IMR-90 (cell line): ENCODE measurements at regions not wholly inside any gene's neighbourhood (a gene's known extent, or its start where the extent isn't known, plus 50 kb on each side); places are given as distances from the start of the nearest gene placed in this dataset.

Experiments used
- ATAC-seq: fragments of 200-7000 bp; cut with Tn5 transposase; 2 replicates; pipeline ENCODE4 v1.9.1; 2020; ENCODE audit warnings: low read depth, mild to moderate bottlenecking, moderate library complexity
- BruUV-seq: library from RNA; stranded (reverse); fragments of 400-500 nt; replicated peaks from 2 replicates; lab custom pipeline; 2021; lab: Mats Ljungman, UMichigan
- CTCF ChIA-PET: fragments of 300-600 bp; formaldehyde crosslinking; extraction: SDS; loops from one replicate; lab custom pipeline; 2021; ENCODE audit warnings: antibody characterized with exemption; lab: Yijun Ruan, JAX
- POLR2A ChIA-PET: fragments of 300-600 bp; sonication (Branson Sonifier 250); formaldehyde crosslinking; loops from one replicate; lab custom pipeline; 2022; ENCODE audit warnings: antibody characterized with exemption; ENCODE audit not compliant: unreplicated experiment; lab: Charles Lee
- DNase-seq: peaks from one replicate; pipeline ENCODE4 v3.0.0; 2013
- H2AFZ ChIP-seq: replicated peaks from 2 replicates; pipeline ENCODE3; 2013; ENCODE audit warnings: low read length, mild to moderate bottlenecking; ENCODE audit not compliant: poor library complexity
- H2AK5ac ChIP-seq: 2 replicates; pipeline ENCODE4 v1.6.1; 2013; ENCODE audit warnings: low read depth, low read length, inconsistent platforms
- H2AK9ac ChIP-seq: replicated peaks from 2 replicates; pipeline ENCODE3; 2013; ENCODE audit warnings: mild to moderate bottlenecking, low read depth, low read length, moderate library complexity; ENCODE audit not compliant: poor library complexity
- H2BK120ac ChIP-seq: 2 replicates; pipeline ENCODE4 v1.6.1; 2013; ENCODE audit warnings: low read depth, low read length, inconsistent platforms
- H2BK15ac ChIP-seq: 3 replicates; pipeline ENCODE4 v1.6.1; 2013; ENCODE audit warnings: low read depth, low read length, inconsistent platforms
- H2BK20ac ChIP-seq: 2 replicates; pipeline ENCODE4 v1.6.1; 2013; ENCODE audit warnings: low read depth, mild to moderate bottlenecking, inconsistent platforms, low read length, moderate library complexity
- H2BK5ac ChIP-seq: 2 replicates; pipeline ENCODE4 v1.6.1; 2013; ENCODE audit warnings: mild to moderate bottlenecking, low read depth, low read length, inconsistent platforms; ENCODE audit not compliant: poor library complexity, severe bottlenecking
- H3K14ac ChIP-seq: replicated peaks from 2 replicates; pipeline ENCODE4 v1.6.1; 2013; ENCODE audit warnings: low read depth, low read length, inconsistent platforms
- H3K18ac ChIP-seq: 2 replicates; pipeline ENCODE4 v1.6.1; 2013; ENCODE audit warnings: low read depth, low read length, control low read depth
- H3K23ac ChIP-seq: 2 replicates; pipeline ENCODE4 v1.6.1; 2013; ENCODE audit warnings: low read depth, low read length, inconsistent platforms
- H3K27ac ChIP-seq: 2 replicates; pipeline ENCODE4 v1.5.1; 2013; ENCODE audit warnings: mild to moderate bottlenecking, control low read depth, low read length; ENCODE audit not compliant: insufficient read depth
- H3K27me3 ChIP-seq: 2 replicates; pipeline ENCODE4 v1.6.1; 2013; ENCODE audit warnings: low read length; ENCODE audit not compliant: control insufficient read depth, insufficient read depth
- H3K36me3 ChIP-seq: 2 replicates; pipeline ENCODE4 v1.6.1; 2013; ENCODE audit warnings: low read length, mixed read lengths; ENCODE audit not compliant: control insufficient read depth, insufficient read depth
- H3K4ac ChIP-seq: 2 replicates; pipeline ENCODE4 v1.6.1; 2013; ENCODE audit warnings: low read depth, low read length, inconsistent platforms
- H3K4me1 ChIP-seq: 2 replicates; pipeline ENCODE4 v1.6.1; 2013; ENCODE audit warnings: low read length, mixed read lengths; ENCODE audit not compliant: control insufficient read depth, insufficient read depth
- H3K4me2 ChIP-seq: 2 replicates; pipeline ENCODE4 v1.6.1; 2013; ENCODE audit warnings: low read depth, mild to moderate bottlenecking, control low read depth, low read length, moderate library complexity
- H3K4me3 ChIP-seq: 2 replicates; pipeline ENCODE4 v1.5.1; 2013; ENCODE audit warnings: low read depth, mild to moderate bottlenecking, control low read depth, low read length, moderate library complexity; ENCODE audit not compliant: insufficient read depth
- H3K56ac ChIP-seq: 2 replicates; pipeline ENCODE4 v1.6.1; 2013; ENCODE audit warnings: low read length, inconsistent platforms; ENCODE audit not compliant: insufficient read depth; ENCODE audit errors: extremely low read depth
- H3K79me1 ChIP-seq, 2 experiments: 2 replicates each; pipeline ENCODE4 v1.6.1; 2013; ENCODE audit warnings: low read length in 2 of 2, inconsistent platforms in 1 of 2, low read depth in 1 of 2
- H3K9ac ChIP-seq: 2 replicates; pipeline ENCODE4 v1.6.1; 2013; ENCODE audit warnings: low read depth, low read length, control low read depth
- H3K9me1 ChIP-seq: 2 replicates; pipeline ENCODE4 v1.6.1; 2013; ENCODE audit warnings: low read length, inconsistent platforms; ENCODE audit not compliant: insufficient read depth
- H3K9me3 ChIP-seq: 2 replicates; pipeline ENCODE4 v1.6.1; 2013; ENCODE audit warnings: low read length; ENCODE audit not compliant: control insufficient read depth, insufficient read depth
- H4K20me1 ChIP-seq: 2 replicates; pipeline ENCODE4 v1.6.1; 2013; ENCODE audit warnings: low read length, inconsistent platforms; ENCODE audit not compliant: insufficient read depth
- H4K5ac ChIP-seq: 2 replicates; pipeline ENCODE4 v1.6.1; 2013; ENCODE audit warnings: mild to moderate bottlenecking, low read depth, low read length, control low read depth
- H4K8ac ChIP-seq, 2 experiments: 2 replicates each; pipeline ENCODE4 v1.6.1; 2013; ENCODE audit warnings: low read depth in 2 of 2, low read length in 2 of 2, control low read depth in 1 of 2, inconsistent platforms in 1 of 2
- H4K91ac ChIP-seq: 2 replicates; pipeline ENCODE4 v1.6.1; 2013; ENCODE audit warnings: low read depth, low read length, inconsistent platforms; ENCODE audit not compliant: insufficient read depth
- BHLHE40 ChIP-seq: fragments of 150-350 bp; IDR thresholded peaks from 2 replicates; pipeline ENCODE4 v1.6.1; 2016; ENCODE audit warnings: mild to moderate bottlenecking, low read depth, low read length
- CEBPB ChIP-seq: IDR thresholded peaks from 2 replicates; pipeline ENCODE4 v1.6.1; 2012; ENCODE audit warnings: low read depth, low read length, improper control_type of control experiment
- CHD1 ChIP-seq: IDR thresholded peaks from 2 replicates; pipeline ENCODE4 v1.6.1; 2012; ENCODE audit warnings: low read depth, low read length, improper control_type of control experiment
- MAFK ChIP-seq: IDR thresholded peaks from 2 replicates; pipeline ENCODE4 v1.6.1; 2012; ENCODE audit warnings: low read depth, low read length, improper control_type of control experiment
- RCOR1 ChIP-seq: IDR thresholded peaks from 2 replicates; pipeline ENCODE4 v1.6.1; 2012; ENCODE audit warnings: mild to moderate bottlenecking, low read length, improper control_type of control experiment; ENCODE audit not compliant: insufficient replicate concordance
- RFX5 ChIP-seq: IDR thresholded peaks from 2 replicates; pipeline ENCODE4 v1.8.0; 2012; ENCODE audit warnings: low read depth, mild to moderate bottlenecking, low read length, moderate library complexity
- WGBS, 2 experiments: methylation state at CpG; one replicate each; pipeline versions ENCODE4 v1.1.5 to v1.1.7; 2013; ENCODE audit warnings: missing lambda C conversion rate in 2 of 2; ENCODE audit not compliant: insufficient read length in 1 of 2; ENCODE audit errors: extremely low coverage in 2 of 2; 5-methylcytosine and 5-hydroxymethylcytosine counted together
- dilution Hi-C: fragments of 300-500 bp; cut with HindIII; formaldehyde crosslinking; loops from one replicate; pipeline ENCODE4 v1.14.3; 2018; ENCODE audit warnings: low sequenced_read_pairs; ENCODE audit not compliant: unreplicated experiment
- in situ Hi-C: fragments of 300-500 bp; cut with MboI; formaldehyde crosslinking; loops from 3 replicates; pipeline ENCODE4 v1.14.3; 2019; ENCODE audit warnings: low sequenced_read_pairs, inconsistent platforms, mixed read lengths
- intact Hi-C: fragments of 100-400 bp; cut with micrococcal nuclease; formaldehyde crosslinking; loops from 2 replicates; pipeline ENCODE4 v1.10.0; 2022

DNA sequence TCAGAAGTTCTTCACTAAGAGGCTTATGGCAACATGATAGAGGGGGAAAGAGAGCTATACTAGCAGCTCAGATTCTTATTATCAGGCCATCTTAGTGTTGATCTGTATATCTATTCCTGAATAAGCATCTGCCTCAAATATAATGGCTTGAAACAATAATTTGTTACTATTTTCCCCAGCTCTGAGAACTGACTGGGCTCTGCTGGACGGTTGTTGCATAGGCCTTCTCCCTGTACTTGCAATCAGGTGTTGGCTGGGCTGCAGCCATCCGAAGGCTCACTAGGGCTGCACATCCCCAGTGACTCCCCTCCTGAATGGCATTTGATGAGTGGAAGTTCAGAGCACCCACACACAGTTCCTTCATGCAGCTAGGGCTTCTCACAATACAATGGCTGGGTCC is 116.0 kb downstream of the PROX1 start:
- H3K9ac ChIP-seq = no peak overlapping the region
- ChIA-PET POLR2A (no interaction called here), CTCF (no interaction called here)
- no peak overlapping the region for H4K91ac ChIP-seq
- TF ChIP-seq CEBPB (no peak), CHD1 (no peak), BHLHE40 (no peak), RCOR1 (no peak), MAFK (no peak), RFX5 (no peak)
- no TSS peak for BruUV-seq
- no peak overlapping the region for H4K8ac ChIP-seq
- no peak overlapping the region for H2AK9ac ChIP-seq
- no peak overlapping the region for H2BK20ac ChIP-seq
- H4K5ac ChIP-seq = no peak overlapping the region
- no peak overlapping the region for H2AFZ ChIP-seq
- no peak overlapping the region for H2BK120ac ChIP-seq
- H3K18ac ChIP-seq = no peak overlapping the region
- H3K14ac ChIP-seq = no peak overlapping the region
- no peak overlapping the region for H3K56ac ChIP-seq
- no peaks in the 10 kb centered on the region for H3K9me1 ChIP-seq
- no peaks in the 10 kb centered on the region for H3K27me3 ChIP-seq
- no peak overlapping the region for H3K4ac ChIP-seq
- intact Hi-C loops (no loop called here), in situ Hi-C loops (no loop called here), dilution Hi-C loops (no loop called here)
- H3K4me3 ChIP-seq = no peak overlapping the region
- H4K20me1 ChIP-seq = no peaks in the 10 kb centered on the region
- WGBS, 2 experiments = 100% methylated on average over 1 of the region's 2 CpGs; no CpG with 5 or more reads in 1 of the 2 experiments
- H3K79me1 ChIP-seq = no peaks in the 10 kb centered on the region
- no peak overlapping the region for H3K23ac ChIP-seq
- ATAC-seq (no peak), DNase-seq (no peak)
- no peak overlapping the region for H3K4me2 ChIP-seq
- H3K9me3 ChIP-seq = no peaks in the 10 kb centered on the region
- H3K36me3 ChIP-seq = no peaks in the 10 kb centered on the region
- H3K4me1 ChIP-seq = peaks cover 2% of the 10 kb centered on the region
- H2BK5ac ChIP-seq = no peak overlapping the region
- H2AK5ac ChIP-seq = no peak overlapping the region
- no peak overlapping the region for H2BK15ac ChIP-seq
- no peak overlapping the region for H3K27ac ChIP-seq
